ENCODE measurements at regions not wholly inside any gene's neighbourhood (a gene's known extent, or its start where the extent isn't known, plus 50 kb on each side); places are given as distances from the start of the nearest gene placed in this dataset.

DNA sequence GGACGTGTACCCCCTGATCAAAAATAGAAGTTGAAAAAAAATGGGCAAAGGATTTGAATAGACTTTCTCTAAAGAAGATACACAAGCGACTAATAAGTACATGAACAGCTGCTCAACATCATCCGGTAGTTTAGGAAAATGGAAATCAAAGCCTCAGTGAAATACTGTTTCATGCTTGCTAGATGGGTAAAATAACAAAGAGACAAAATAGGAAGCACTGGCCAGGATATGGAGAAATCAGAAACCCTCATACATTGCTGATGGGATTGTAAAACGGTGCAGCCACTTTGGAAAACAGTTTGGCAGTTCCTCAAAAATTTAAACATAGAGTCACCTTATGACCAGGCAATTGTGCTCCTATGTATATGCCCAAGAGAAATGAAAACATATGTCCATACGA lies 65.0 kb upstream of the SUB1 start:
- Histone ChIP-seq H3K9me3 (ENCODE audit: low read length) (no peaks in the 10 kb centered on the region), H3K4me3 (ENCODE audit: low read length) (no peak overlapping the region), H3K4me1 (ENCODE audit: insufficient read depth, low read length) (peaks cover 6% of the 10 kb centered on the region), H3K27me3 (ENCODE audit: insufficient read depth, low read length, poor library complexity, severe bottlenecking) (no peaks in the 10 kb centered on the region), H3K27ac (ENCODE audit: low read depth, low read length) (no peak overlapping the region), H3K36me3 (ENCODE audit: insufficient read depth, low read length) (no peaks in the 10 kb centered on the region)
- ChIA-PET POLR2A (no interaction called here), CTCF (no interaction called here)
- H3K9me3 Mint-ChIP-seq = no peaks in the 10 kb centered on the region
- no peak for DNase-seq
- H3K27ac Mint-ChIP-seq = no peak overlapping the region
- peaks cover 0 to 10% of the 10 kb centered on the region in 2 donors for H3K27me3 Mint-ChIP-seq
- no peak overlapping the region for H3K4me3 Mint-ChIP-seq
- peaks cover 0 to 22% (median 11%) of the 10 kb centered on the region in 3 donors for H3K4me1 Mint-ChIP-seq
- H3K36me3 Mint-ChIP-seq = peaks cover 0 to 2% (median 0%) of the 10 kb centered on the region in 3 donors

DNA sequence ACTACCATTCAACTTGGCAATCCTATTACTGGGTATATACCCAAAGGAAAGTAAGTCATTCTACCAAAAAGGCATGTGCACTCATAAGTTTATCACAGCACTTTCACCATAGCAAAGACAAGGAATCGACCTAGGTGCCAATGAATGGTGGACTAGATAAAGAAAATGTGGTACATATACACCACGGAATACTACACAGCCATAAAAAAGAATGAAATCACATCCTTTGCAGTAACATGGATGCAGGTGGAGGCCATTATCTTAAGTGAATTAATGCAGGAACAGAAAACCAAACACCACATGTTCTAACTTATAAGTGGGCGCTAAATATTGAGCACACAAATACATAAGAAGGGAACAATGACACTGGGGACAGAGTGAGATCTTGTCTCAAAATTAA lies 65.8 kb upstream of the SUB1 start:
- Histone ChIP-seq H3K4me3 (ENCODE audit: low read length) (no peak overlapping the region), H3K36me3 (ENCODE audit: insufficient read depth, low read length) (no peaks in the 10 kb centered on the region), H3K27ac (ENCODE audit: low read depth, low read length) (no peak overlapping the region), H3K4me1 (ENCODE audit: insufficient read depth, low read length) (peaks cover 6% of the 10 kb centered on the region), H3K27me3 (ENCODE audit: insufficient read depth, low read length, poor library complexity, severe bottlenecking) (no peaks in the 10 kb centered on the region), H3K9me3 (ENCODE audit: low read length) (no peaks in the 10 kb centered on the region)
- DNase-seq = no peak
- H3K9me3 Mint-ChIP-seq = no peaks in the 10 kb centered on the region
- CTCF ChIA-PET = no interaction called here
- no peak overlapping the region for H3K27ac Mint-ChIP-seq
- peaks cover 0 to 22% (median 11%) of the 10 kb centered on the region in 3 donors for H3K4me1 Mint-ChIP-seq
- H3K27me3 Mint-ChIP-seq = peaks cover 0 to 11% of the 10 kb centered on the region in 2 donors
- POLR2A ChIA-PET = interaction anchor here (0.7 kb wide), 1 partner anchor 37 kb away, joined by 3 read pairs; no protein-coding TSS in a partner anchor
- H3K4me3 Mint-ChIP-seq = no peak overlapping the region
- H3K36me3 Mint-ChIP-seq = peaks cover 0 to 3% (median 0%) of the 10 kb centered on the region in 3 donors

DNA sequence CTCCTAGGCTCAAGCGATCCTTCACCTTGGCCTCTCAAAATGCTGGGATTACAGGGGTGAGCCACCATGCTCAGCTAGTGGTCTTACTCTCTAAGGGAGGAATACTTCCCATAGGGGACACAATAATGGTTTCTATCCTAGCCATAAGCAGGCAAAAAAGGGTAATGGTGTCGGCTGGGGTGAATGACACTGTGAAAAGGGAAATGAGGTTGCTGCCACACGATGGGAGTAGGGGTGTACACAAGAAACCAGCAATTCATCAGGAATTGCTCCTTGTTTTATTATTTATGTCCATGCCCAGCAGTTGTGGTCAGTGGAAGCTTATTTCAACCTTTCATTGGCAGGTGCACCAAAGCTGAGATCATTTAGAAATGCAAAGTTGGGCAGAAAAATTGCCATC lies 70.3 kb upstream of the ZFR start:
- no peak overlapping the region for H3K27ac ChIP-seq (ENCODE audit: low read depth, low read length)
- no peaks in the 10 kb centered on the region for H3K9me3 ChIP-seq (ENCODE audit: low read length)
- Mint-ChIP-seq H3K27me3 (peaks cover 0 to 11% of the 10 kb centered on the region in 2 donors), H3K27ac (no peak overlapping the region), H3K9me3 (no peaks in the 10 kb centered on the region), H3K36me3 (peaks cover 0 to 3% (median 0%) of the 10 kb centered on the region in 3 donors), H3K4me1 (no peaks in the 10 kb centered on the region), H3K4me3 (peak overlapping the region in 1 of 7 donors; percentile 38)
- H3K36me3 ChIP-seq (ENCODE audit: insufficient read depth, low read length) = no peaks in the 10 kb centered on the region
- H3K4me3 ChIP-seq (ENCODE audit: low read length) = no peak overlapping the region
- no peaks in the 10 kb centered on the region for H3K27me3 ChIP-seq (ENCODE audit: insufficient read depth, low read length, poor library complexity, severe bottlenecking)
- no peaks in the 10 kb centered on the region for H3K4me1 ChIP-seq (ENCODE audit: insufficient read depth, low read length)
- no peak for DNase-seq
- CTCF ChIA-PET = interaction anchor here (1.4 kb wide), 1 partner anchor 26 kb away, joined by 3 read pairs; no protein-coding TSS in a partner anchor
- POLR2A ChIA-PET = no interaction called here

DNA sequence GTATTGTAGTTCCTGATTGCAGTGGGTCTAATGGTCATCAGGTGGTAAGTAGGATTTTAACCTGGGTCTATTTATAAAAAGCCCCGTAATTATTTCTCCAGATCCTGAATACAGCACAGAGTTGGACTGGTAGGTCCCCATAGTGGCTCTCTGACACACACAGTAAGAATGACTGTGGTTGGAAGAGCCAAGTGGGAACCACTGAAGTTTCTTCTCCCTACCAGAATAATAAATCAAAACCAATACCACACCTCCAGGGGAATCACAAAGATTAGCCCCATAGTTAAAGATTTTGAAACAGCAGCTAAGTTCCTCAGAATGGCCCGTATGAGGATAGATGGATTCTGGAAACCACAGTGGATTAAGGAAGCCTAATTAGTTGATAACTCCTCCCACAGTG lies 68.4 kb upstream of the ZFR start:
- H3K4me1 Mint-ChIP-seq = no peaks in the 10 kb centered on the region
- Histone ChIP-seq H3K27me3 (ENCODE audit: insufficient read depth, low read length, poor library complexity, severe bottlenecking) (no peaks in the 10 kb centered on the region), H3K4me1 (ENCODE audit: insufficient read depth, low read length) (no peaks in the 10 kb centered on the region), H3K4me3 (ENCODE audit: low read length) (no peak overlapping the region), H3K36me3 (ENCODE audit: insufficient read depth, low read length) (no peaks in the 10 kb centered on the region), H3K9me3 (ENCODE audit: low read length) (no peaks in the 10 kb centered on the region), H3K27ac (ENCODE audit: low read depth, low read length) (no peak overlapping the region)
- H3K9me3 Mint-ChIP-seq = no peaks in the 10 kb centered on the region
- peak overlapping the region in 1 of 8 donors; percentile 24 for H3K27ac Mint-ChIP-seq
- DNase-seq = no peak
- peaks cover 0 to 6% of the 10 kb centered on the region in 2 donors for H3K27me3 Mint-ChIP-seq
- POLR2A ChIA-PET = interaction anchor here (0.7 kb wide), 1 partner anchor 71 kb away, joined by 3 read pairs; no protein-coding TSS in a partner anchor
- H3K4me3 Mint-ChIP-seq = no peak overlapping the region
- CTCF ChIA-PET = interaction anchor here (0.6 kb wide), 1 partner anchor 77 kb away, joined by 3 read pairs; no protein-coding TSS in a partner anchor
- peaks cover 0 to 3% (median 0%) of the 10 kb centered on the region in 3 donors for H3K36me3 Mint-ChIP-seq

DNA sequence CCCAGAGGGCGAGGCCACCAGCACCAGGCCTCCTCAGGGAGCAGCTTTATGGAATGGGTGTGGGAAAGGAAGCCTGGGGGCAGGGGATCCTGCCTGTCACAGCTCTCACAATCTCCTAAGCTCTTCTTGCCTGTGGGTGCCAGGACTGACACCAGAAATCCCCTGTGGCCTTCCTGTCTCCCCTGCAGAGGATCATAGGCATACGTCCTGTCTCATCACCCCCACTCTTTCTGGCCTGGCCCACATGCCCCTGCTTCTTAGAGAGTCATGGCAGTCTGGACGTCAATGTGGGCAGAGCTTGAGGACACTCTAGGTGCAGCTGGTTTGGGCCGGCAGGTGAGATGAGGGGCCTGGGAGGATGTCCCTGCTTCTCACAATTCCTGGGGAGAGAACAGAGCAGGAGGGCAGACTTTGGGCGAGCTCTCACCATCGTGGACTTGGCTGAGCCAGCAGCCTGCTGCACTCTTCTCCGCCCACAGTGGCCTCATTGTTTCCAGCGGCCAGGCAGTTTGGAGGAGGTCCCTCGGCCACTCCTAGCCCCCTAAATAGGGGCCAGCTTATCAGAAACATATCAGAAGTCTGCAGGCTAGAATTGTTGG lies 67.3 kb upstream of the ZFR start:
- Mint-ChIP-seq H3K4me3 (no peak overlapping the region), H3K27me3 (peaks cover 0 to 3% of the 10 kb centered on the region in 2 donors), H3K9me3 (no peaks in the 10 kb centered on the region), H3K27ac (peak overlapping the region in 1 of 8 donors; percentile 84), H3K36me3 (peaks cover 0 to 3% (median 0%) of the 10 kb centered on the region in 3 donors), H3K4me1 (no peaks in the 10 kb centered on the region)
- H3K9me3 ChIP-seq (ENCODE audit: low read length) = no peaks in the 10 kb centered on the region
- peak in 4 of 5 donors; percentile 8 to 49 (median 30) for DNase-seq
- no peak overlapping the region for H3K4me3 ChIP-seq (ENCODE audit: low read length)
- CTCF ChIA-PET = interaction anchor here (1.2 kb wide), 1 partner anchor 13 kb away, joined by 3 read pairs; no protein-coding TSS in a partner anchor
- no peaks in the 10 kb centered on the region for H3K27me3 ChIP-seq (ENCODE audit: insufficient read depth, low read length, poor library complexity, severe bottlenecking)
- H3K4me1 ChIP-seq (ENCODE audit: insufficient read depth, low read length) = no peaks in the 10 kb centered on the region
- POLR2A ChIA-PET = interaction anchor here (0.9 kb wide), 1 partner anchor 74 kb away, joined by 3 read pairs; the partner anchor contains the start of gene SUB1
- no peak overlapping the region for H3K27ac ChIP-seq (ENCODE audit: low read depth, low read length)
- no peaks in the 10 kb centered on the region for H3K36me3 ChIP-seq (ENCODE audit: insufficient read depth, low read length)

DNA sequence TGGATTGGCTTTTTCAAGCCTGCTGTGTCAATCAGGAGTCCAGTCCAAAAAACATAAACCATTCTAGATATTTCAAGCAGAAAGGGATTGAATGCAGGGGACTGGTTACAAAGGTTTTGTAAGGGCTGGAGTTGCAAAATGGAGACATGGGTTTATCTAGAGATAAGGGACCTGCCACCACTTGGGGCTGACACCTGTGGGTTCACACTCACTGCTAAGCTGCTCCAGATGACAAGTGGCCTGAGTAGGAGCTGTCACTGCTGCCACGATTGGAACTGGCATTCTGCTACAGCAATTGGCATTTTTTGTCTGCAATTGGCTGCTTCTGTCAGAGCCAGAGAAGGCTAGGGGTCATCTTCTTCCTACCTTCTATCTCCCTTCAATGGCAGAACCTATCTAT lies 66.3 kb upstream of the ZFR start:
- H3K4me3 ChIP-seq (ENCODE audit: low read length) = no peak overlapping the region
- Mint-ChIP-seq H3K4me3 (no peak overlapping the region), H3K9me3 (no peaks in the 10 kb centered on the region), H3K27ac (no peak overlapping the region), H3K36me3 (peaks cover 0 to 3% (median 0%) of the 10 kb centered on the region in 3 donors), H3K4me1 (peaks cover 0 to 1% (median 0%) of the 10 kb centered on the region in 3 donors), H3K27me3 (peaks cover 0 to 2% of the 10 kb centered on the region in 2 donors)
- ChIA-PET CTCF (interaction anchor here (1.2 kb wide), 1 partner anchor 14 kb away, joined by 3 read pairs; no protein-coding TSS in a partner anchor), POLR2A (no interaction called here)
- no peaks in the 10 kb centered on the region for H3K9me3 ChIP-seq (ENCODE audit: low read length)
- H3K27me3 ChIP-seq (ENCODE audit: insufficient read depth, low read length, poor library complexity, severe bottlenecking) = no peaks in the 10 kb centered on the region
- no peaks in the 10 kb centered on the region for H3K4me1 ChIP-seq (ENCODE audit: insufficient read depth, low read length)
- H3K27ac ChIP-seq (ENCODE audit: low read depth, low read length) = no peak overlapping the region
- H3K36me3 ChIP-seq (ENCODE audit: insufficient read depth, low read length) = no peaks in the 10 kb centered on the region
- no peak for DNase-seq

DNA sequence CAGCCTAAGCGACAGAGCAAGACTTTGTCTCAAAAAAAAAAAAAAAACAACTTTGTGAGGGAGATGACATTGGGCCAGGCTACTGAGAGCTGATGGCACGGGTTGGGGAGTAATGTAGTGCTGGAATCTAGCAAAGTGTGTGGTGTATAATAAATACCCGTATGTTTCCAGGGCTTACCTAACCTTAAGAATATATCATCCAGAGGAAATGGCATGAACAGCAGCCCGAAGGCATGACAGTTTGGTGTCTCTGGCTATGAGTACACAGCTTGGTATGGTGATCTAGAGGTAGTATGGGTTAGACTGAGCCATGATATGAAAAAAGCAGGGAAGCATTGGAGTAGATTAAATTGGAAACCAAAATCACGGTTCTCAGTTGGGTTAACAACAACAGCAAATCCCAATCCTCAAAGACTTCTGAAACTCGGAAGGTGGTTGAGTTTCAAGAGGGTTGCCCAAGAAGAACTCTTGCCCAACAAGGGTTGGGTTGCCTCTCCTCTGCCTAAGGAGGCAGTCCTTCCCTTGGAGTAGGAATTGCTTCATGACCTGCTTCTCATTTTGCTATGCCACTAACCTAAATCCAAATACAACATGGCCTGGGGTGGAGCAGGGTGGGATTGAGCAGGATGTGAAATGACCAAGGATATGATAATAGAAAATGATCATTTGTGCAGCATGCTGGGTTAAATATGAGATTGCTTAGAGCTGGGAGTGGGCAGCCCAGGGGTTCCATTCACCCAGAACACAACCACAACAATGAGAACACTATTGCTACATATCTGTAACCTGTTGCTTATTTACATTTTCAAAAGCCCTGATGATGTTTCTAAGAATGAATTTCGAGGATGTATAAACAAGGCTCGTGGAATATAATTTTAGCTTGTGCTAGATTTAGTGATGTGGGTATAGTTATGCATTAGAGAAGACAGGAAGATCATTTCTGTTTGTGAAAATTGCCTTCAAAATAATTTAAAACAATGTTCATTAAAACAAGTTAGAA lies 64.6 kb upstream of the ZFR start:
- Mint-ChIP-seq H3K4me1 (peaks cover 1 to 14% (median 4%) of the 10 kb centered on the region in 3 donors), H3K27ac (no peak overlapping the region)
- POLR2A ChIA-PET = no interaction called here

More for the DNA sequence above, 64.6 kb upstream of the ZFR start:
- CTCF ChIA-PET = interaction anchor here (1.0 kb wide), 1 partner anchor 81 kb away, joined by 4 read pairs; no protein-coding TSS in a partner anchor
- H3K4me3 Mint-ChIP-seq = no peak overlapping the region
- H3K4me1 ChIP-seq (ENCODE audit: insufficient read depth, low read length) = peaks cover 8% of the 10 kb centered on the region
- H3K9me3 Mint-ChIP-seq = no peaks in the 10 kb centered on the region
- no peaks in the 10 kb centered on the region for H3K27me3 ChIP-seq (ENCODE audit: insufficient read depth, low read length, poor library complexity, severe bottlenecking)
- H3K27ac ChIP-seq (ENCODE audit: low read depth, low read length) = no peak overlapping the region
- H3K36me3 ChIP-seq (ENCODE audit: insufficient read depth, low read length) = no peaks in the 10 kb centered on the region
- H3K9me3 ChIP-seq (ENCODE audit: low read length) = no peaks in the 10 kb centered on the region
- H3K4me3 ChIP-seq (ENCODE audit: low read length) = no peak overlapping the region
- no peak for DNase-seq
- no peaks in the 10 kb centered on the region for H3K36me3 Mint-ChIP-seq
- H3K27me3 Mint-ChIP-seq = peaks cover 0 to 3% of the 10 kb centered on the region in 2 donors

Data from CD8-positive, alpha-beta memory T cell (primary cell).